ENCODE measurements at regions not wholly inside any gene's neighbourhood (a gene's known extent, or its start where the extent isn't known, plus 50 kb on each side); places are given as distances from the start of the nearest gene placed in this dataset.

DNA sequence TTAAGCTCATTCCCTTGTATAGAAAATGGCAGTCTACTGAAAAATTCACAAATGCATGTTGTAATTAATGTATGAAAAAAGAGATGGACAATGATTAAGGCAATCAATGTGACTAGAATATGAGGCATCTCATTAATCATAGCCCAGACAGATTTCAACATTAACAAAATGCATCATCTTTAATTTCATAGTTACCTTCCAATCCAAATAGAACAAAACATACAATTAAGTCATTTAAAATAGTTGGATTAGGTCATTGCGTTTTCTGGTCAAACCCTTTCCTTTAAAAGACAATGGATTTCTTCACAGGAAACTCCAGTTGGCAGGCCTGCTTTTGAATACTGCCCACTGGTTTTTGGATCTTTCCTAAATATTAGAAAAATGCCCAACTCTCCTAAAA, 203.9 kb downstream of the HAO1 start:
- WGBS (ENCODE audit: missing lambda C conversion rate) = 28% methylated on average over 1 of the region's 1 CpG
- H3K27ac ChIP-seq = no peak overlapping the region
- ChIA-PET POLR2A (no interaction called here), CTCF (interaction anchor here (0.6 kb wide), 1 partner anchor 601 kb away, joined by 3 read pairs; no protein-coding TSS in a partner anchor)
- no peaks in the 10 kb centered on the region for H3K9me3 ChIP-seq
- ATAC-seq = no peak
- no peak overlapping the region for H3K4me3 ChIP-seq
- H3K4me1 ChIP-seq = no peaks in the 10 kb centered on the region
- DNase-seq (ENCODE audit: low read depth in 1 of 2, low spot score in 1 of 2) = no peak
- no peak overlapping the region for H3K4me2 ChIP-seq
- FAIRE-seq = no peak
- no peak for TF ChIP-seq ESRRA (IDR thresholded peaks at IDR 0.05; ENCODE audit: borderline replicate concordance, low read length)
- TF ChIP-seq, protein P1, sequence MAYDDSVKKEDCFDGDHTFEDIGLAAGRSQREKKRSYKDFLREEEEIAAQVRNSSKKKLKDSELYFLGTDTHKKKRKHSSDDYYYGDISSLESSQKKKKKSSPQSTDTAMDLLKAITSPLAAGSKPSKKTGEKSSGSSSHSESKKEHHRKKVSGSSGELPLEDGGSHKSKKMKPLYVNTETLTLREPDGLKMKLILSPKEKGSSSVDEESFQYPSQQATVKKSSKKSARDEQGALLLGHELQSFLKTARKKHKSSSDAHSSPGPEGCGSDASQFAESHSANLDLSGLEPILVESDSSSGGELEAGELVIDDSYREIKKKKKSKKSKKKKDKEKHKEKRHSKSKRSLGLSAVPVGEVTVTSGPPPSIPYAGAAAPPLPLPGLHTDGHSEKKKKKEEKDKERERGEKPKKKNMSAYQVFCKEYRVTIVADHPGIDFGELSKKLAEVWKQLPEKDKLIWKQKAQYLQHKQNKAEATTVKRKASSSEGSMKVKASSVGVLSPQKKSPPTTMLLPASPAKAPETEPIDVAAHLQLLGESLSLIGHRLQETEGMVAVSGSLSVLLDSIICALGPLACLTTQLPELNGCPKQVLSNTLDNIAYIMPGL (CRISPR knock-in tag; IDR thresholded peaks at IDR 0.05; ENCODE audit: borderline replicate concordance) = no peak

DNA sequence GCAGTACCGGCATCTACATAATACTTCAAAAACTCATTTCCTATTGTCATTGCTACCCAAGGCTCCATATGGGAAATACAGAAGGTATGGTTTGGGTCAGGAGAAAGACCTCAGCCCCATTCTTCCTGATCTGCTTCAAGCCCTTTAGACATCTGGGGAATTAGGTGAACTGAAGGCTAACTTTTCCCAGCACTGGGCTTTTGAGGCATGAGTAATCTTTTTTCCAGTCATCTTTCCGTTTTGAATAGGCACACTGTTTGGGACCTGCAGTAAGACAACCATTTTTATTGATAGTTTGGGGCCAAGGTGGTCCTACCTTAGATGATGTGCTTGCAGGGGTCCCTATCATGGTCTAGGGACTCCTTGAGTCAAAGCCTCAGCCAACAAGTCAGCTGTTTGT, 198.4 kb downstream of the HAO1 start:
- POLR2A ChIA-PET = no interaction called here
- no peak for ATAC-seq
- WGBS (ENCODE audit: missing lambda C conversion rate) = 54% methylated on average over 2 of the region's 2 CpGs
- no peak for DNase-seq (ENCODE audit: low read depth in 1 of 2, low spot score in 1 of 2)
- H3K4me2 ChIP-seq = no peak overlapping the region
- CTCF ChIA-PET = interaction anchor here (1.2 kb wide), 1 partner anchor 117 kb away, joined by 4 read pairs; no protein-coding TSS in a partner anchor
- no peaks in the 10 kb centered on the region for H3K9me3 ChIP-seq
- no peak overlapping the region for H3K27ac ChIP-seq
- H3K4me3 ChIP-seq = no peak overlapping the region
- H3K4me1 ChIP-seq = 0 out of 3 replicates have a peak, but pooled peaks cover 3% of the 10 kb centered on the region
- FAIRE-seq = no peak
- TF ChIP-seq RAD21 (conservative IDR thresholded peaks at IDR 0.05 in 1 of 2, IDR thresholded peaks at IDR 0.05 in 1 of 2) (no peak), MAZ (IDR thresholded peaks at IDR 0.05; ENCODE audit: borderline replicate concordance, low read depth, low read length) (no peak), SMC3 (IDR thresholded peaks at IDR 0.05) (no peak)
- TF ChIP-seq, protein P2, sequence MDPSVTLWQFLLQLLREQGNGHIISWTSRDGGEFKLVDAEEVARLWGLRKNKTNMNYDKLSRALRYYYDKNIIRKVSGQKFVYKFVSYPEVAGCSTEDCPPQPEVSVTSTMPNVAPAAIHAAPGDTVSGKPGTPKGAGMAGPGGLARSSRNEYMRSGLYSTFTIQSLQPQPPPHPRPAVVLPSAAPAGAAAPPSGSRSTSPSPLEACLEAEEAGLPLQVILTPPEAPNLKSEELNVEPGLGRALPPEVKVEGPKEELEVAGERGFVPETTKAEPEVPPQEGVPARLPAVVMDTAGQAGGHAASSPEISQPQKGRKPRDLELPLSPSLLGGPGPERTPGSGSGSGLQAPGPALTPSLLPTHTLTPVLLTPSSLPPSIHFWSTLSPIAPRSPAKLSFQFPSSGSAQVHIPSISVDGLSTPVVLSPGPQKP (IDR thresholded peaks at IDR 0.05; ENCODE audit: low read depth, low read length) = no peak

DNA sequence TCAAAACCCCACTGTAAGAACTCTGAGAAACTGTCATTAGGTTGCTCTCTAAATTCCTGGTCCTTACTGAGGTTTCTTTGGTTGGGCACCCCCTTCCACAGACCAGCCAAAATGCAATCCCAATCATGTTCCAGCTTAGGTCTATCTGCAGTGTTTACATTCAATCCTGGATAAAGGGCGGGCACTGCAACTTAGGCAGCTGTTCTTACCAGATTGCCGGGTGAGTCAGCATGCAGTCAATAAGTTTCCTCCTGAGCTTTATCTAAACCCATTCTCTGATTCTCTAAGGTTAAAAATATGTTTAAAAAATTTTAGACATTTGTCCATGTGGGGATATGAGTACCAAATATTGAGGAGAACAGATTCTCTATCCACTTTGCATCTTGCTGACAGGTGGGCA, 197.8 kb downstream of the HAO1 start:
- H3K27ac ChIP-seq = no peak overlapping the region
- no peaks in the 10 kb centered on the region for H3K9me3 ChIP-seq
- no peak for FAIRE-seq
- 0 out of 3 replicates have a peak, but pooled peaks cover 3% of the 10 kb centered on the region for H3K4me1 ChIP-seq
- no peak overlapping the region for H3K4me2 ChIP-seq
- WGBS (ENCODE audit: missing lambda C conversion rate) = 8% methylated on average over 2 of the region's 2 CpGs
- H3K4me3 ChIP-seq = no peak overlapping the region
- ChIA-PET CTCF (interaction anchor here (1.2 kb wide), 1 partner anchor 117 kb away, joined by 4 read pairs; no protein-coding TSS in a partner anchor), POLR2A (no interaction called here)
- DNase-seq (ENCODE audit: low read depth in 1 of 2, low spot score in 1 of 2) = peak in 1 of 2 experiments; percentile 12
- ATAC-seq = no peak
- TF ChIP-seq, protein P3, sequence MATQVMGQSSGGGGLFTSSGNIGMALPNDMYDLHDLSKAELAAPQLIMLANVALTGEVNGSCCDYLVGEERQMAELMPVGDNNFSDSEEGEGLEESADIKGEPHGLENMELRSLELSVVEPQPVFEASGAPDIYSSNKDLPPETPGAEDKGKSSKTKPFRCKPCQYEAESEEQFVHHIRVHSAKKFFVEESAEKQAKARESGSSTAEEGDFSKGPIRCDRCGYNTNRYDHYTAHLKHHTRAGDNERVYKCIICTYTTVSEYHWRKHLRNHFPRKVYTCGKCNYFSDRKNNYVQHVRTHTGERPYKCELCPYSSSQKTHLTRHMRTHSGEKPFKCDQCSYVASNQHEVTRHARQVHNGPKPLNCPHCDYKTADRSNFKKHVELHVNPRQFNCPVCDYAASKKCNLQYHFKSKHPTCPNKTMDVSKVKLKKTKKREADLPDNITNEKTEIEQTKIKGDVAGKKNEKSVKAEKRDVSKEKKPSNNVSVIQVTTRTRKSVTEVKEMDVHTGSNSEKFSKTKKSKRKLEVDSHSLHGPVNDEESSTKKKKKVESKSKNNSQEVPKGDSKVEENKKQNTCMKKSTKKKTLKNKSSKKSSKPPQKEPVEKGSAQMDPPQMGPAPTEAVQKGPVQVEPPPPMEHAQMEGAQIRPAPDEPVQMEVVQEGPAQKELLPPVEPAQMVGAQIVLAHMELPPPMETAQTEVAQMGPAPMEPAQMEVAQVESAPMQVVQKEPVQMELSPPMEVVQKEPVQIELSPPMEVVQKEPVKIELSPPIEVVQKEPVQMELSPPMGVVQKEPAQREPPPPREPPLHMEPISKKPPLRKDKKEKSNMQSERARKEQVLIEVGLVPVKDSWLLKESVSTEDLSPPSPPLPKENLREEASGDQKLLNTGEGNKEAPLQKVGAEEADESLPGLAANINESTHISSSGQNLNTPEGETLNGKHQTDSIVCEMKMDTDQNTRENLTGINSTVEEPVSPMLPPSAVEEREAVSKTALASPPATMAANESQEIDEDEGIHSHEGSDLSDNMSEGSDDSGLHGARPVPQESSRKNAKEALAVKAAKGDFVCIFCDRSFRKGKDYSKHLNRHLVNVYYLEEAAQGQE (IDR thresholded peaks at IDR 0.05) = no peak
- no peak for TF ChIP-seq HOXA7 (CRISPR knock-in tag; IDR thresholded peaks at IDR 0.05)
- TF ChIP-seq, protein P4, sequence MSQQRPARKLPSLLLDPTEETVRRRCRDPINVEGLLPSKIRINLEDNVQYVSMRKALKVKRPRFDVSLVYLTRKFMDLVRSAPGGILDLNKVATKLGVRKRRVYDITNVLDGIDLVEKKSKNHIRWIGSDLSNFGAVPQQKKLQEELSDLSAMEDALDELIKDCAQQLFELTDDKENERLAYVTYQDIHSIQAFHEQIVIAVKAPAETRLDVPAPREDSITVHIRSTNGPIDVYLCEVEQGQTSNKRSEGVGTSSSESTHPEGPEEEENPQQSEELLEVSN (IDR thresholded peaks at IDR 0.05; ENCODE audit: borderline replicate concordance, low read depth) = no peak
- no peak for TF ChIP-seq CBX2 (IDR thresholded peaks at IDR 0.05; ENCODE audit: borderline replicate concordance, low read depth)
- TF ChIP-seq, protein P5, sequence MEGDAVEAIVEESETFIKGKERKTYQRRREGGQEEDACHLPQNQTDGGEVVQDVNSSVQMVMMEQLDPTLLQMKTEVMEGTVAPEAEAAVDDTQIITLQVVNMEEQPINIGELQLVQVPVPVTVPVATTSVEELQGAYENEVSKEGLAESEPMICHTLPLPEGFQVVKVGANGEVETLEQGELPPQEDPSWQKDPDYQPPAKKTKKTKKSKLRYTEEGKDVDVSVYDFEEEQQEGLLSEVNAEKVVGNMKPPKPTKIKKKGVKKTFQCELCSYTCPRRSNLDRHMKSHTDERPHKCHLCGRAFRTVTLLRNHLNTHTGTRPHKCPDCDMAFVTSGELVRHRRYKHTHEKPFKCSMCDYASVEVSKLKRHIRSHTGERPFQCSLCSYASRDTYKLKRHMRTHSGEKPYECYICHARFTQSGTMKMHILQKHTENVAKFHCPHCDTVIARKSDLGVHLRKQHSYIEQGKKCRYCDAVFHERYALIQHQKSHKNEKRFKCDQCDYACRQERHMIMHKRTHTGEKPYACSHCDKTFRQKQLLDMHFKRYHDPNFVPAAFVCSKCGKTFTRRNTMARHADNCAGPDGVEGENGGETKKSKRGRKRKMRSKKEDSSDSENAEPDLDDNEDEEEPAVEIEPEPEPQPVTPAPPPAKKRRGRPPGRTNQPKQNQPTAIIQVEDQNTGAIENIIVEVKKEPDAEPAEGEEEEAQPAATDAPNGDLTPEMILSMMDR (IDR thresholded peaks at IDR 0.05) = no peak
- no peak for TF ChIP-seq ZC3H11A (IDR thresholded peaks at IDR 0.05)
- TF ChIP-seq RAD21 (conservative IDR thresholded peaks at IDR 0.05 in 1 of 2, IDR thresholded peaks at IDR 0.05 in 1 of 2) = no peak
- TF ChIP-seq SMC3 (IDR thresholded peaks at IDR 0.05) = no peak
- no peak for TF ChIP-seq BHLHE40 (IDR thresholded peaks at IDR 0.05; ENCODE audit: low read depth, low read length)
- no peak for TF ChIP-seq KDM5A (IDR thresholded peaks at IDR 0.05)
- no peak for TF ChIP-seq CEBPB (IDR thresholded peaks at IDR 0.05)
- TF ChIP-seq, protein P1 (CRISPR knock-in tag; IDR thresholded peaks at IDR 0.05; ENCODE audit: borderline replicate concordance) = no peak
- TF ChIP-seq, protein P6, sequence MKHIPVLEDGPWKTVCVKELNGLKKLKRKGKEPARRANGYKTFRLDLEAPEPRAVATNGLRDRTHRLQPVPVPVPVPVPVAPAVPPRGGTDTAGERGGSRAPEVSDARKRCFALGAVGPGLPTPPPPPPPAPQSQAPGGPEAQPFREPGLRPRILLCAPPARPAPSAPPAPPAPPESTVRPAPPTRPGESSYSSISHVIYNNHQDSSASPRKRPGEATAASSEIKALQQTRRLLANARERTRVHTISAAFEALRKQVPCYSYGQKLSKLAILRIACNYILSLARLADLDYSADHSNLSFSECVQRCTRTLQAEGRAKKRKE (CRISPR knock-in tag; IDR thresholded peaks at IDR 0.05; ENCODE audit: low read depth) = no peak
- TF ChIP-seq MYC (IDR thresholded peaks at IDR 0.05; ENCODE audit: borderline replicate concordance, low read length) = no peak
- no peak for TF ChIP-seq KDM1A (IDR thresholded peaks at IDR 0.05; ENCODE audit: low read depth)
- TF ChIP-seq MAFK (IDR thresholded peaks at IDR 0.05; ENCODE audit: partially characterized antibody) = no peak
- no peak for TF ChIP-seq TP53 (CRISPR knock-in tag; IDR thresholded peaks at IDR 0.05)

Measured in A549 (cell line).